ENCODE measurements at regions not wholly inside any gene's neighbourhood (a gene's known extent, or its start where the extent isn't known, plus 50 kb on each side); places are given as distances from the start of the nearest gene placed in this dataset.

- DNase-seq (ENCODE audit: low read depth in 2 of 2) = no peak
These were observed 278.4 kb upstream of the ZPLD1 start for GRCh38 chr3:102156426-102156825.

- no peak for DNase-seq (ENCODE audit: low read depth in 2 of 2)
These were observed 276.6 kb upstream of the ZPLD1 start for GRCh38 chr3:102158080-102158740.

DNA sequence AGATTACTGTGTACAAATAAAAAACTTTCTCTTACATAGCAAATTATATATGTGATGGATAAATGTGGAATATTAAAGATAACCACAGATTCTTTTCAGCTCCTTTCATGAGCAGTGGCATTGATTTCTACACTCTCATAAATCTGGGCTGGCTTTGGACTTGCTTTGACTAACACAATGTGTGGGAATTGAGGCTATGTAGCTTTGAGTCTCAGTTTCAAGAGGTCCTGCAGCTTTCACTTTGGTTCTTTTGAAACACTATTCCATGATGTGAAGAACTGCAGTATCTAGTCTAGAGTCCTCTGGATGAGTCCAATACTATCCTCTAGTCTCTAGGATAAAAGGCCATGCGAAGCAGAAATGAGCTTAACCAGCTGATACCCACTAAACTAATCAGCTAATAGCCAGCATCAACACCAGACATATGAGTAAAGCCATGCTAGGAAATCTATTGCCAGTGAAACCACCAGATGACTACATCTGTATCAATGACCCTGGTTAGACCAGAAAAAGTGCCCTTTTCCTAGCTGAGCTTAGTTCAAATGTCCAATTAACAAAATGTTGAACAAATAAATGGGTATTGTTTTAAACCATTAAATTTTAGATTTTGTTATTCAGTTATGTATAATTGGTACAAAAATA lies 274.9 kb upstream of the ZPLD1 start:
- DNase-seq (ENCODE audit: low read depth in 2 of 2) = no peak

- no peak for DNase-seq (ENCODE audit: low read depth in 2 of 2)
These were observed 273.3 kb upstream of the ZPLD1 start for GRCh38 chr3:102161384-102162006.

DNA sequence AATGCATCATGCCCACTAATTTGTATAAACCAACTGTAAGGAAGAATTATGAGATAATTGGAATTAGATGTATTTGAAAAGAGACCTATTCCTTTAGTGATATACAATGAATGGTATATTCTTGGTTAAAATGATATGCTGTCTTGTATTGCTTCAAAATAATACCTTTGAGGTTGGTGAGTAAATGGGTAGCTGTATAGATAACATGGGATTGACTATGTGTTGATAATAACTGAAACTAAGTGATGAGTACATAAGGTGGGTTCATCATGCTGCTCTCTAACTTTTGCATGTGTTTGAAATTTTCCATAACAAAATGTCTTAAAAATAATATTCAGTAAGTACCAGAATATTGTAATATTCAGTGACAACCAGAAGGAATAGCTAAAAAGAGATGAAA lies 272.6 kb upstream of the ZPLD1 start:
- no peak for DNase-seq (ENCODE audit: low read depth in 2 of 2)

- DNase-seq (ENCODE audit: low read depth in 2 of 2) = no peak
These were observed 271.6 kb upstream of the ZPLD1 start for GRCh38 chr3:102163039-102163817.

GRCh38 chr3:102163818-102164154 lies 271.0 kb upstream of the ZPLD1 start:
- no peak for DNase-seq (ENCODE audit: low read depth in 2 of 2)

- DNase-seq (ENCODE audit: low read depth in 2 of 2) = no peak
These were observed 269.4 kb upstream of the ZPLD1 start for GRCh38 chr3:102165367-102165766.

- no peak for DNase-seq (ENCODE audit: low read depth in 2 of 2)
These were observed 264.8 kb upstream of the ZPLD1 start for GRCh38 chr3:102169915-102170479.

GRCh38 chr3:102170545-102170944 lies 264.3 kb upstream of the ZPLD1 start:
- DNase-seq (ENCODE audit: low read depth in 2 of 2) = no peak

GRCh38 chr3:102174312-102174712 lies 260.5 kb upstream of the ZPLD1 start:
- no peak for DNase-seq (ENCODE audit: low read depth in 2 of 2)

- DNase-seq (ENCODE audit: low read depth in 2 of 2) = no peak
These were observed 259.9 kb upstream of the ZPLD1 start for GRCh38 chr3:102174832-102175374.

DNA sequence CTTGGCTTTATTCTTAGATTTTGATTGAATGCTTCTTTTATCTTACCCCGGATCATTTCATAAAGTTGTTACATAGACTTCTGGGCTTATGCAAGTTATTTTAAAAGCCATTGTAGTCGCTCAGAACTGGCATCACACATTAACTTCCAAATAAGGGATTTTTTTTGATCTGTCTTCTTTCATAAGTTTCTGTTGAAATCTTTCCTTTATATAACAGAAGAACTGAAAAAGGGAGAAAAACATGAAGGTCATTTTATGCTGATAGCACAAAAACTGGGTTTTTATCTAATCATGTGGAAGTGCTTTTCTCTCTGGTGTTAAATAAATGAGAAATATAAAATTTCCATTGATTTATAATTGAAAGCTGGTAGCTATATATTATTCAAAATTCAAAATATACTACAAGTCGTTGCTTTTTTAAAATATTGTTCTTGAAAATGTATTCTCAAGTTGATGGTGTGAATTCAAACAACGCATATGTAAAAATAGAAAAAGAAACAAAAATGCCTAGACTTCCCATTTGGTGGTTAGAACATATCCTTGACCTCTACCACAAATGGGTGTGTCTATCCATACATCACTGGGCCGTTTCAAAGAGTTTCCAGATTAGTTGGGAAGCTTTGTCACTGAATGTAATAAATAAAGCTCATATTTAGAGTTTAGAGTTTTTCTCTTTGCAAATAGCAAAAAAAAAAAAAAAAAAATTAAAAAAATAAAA lies 258.3 kb upstream of the ZPLD1 start:
- no peak for DNase-seq (ENCODE audit: low read depth in 2 of 2)

DNA sequence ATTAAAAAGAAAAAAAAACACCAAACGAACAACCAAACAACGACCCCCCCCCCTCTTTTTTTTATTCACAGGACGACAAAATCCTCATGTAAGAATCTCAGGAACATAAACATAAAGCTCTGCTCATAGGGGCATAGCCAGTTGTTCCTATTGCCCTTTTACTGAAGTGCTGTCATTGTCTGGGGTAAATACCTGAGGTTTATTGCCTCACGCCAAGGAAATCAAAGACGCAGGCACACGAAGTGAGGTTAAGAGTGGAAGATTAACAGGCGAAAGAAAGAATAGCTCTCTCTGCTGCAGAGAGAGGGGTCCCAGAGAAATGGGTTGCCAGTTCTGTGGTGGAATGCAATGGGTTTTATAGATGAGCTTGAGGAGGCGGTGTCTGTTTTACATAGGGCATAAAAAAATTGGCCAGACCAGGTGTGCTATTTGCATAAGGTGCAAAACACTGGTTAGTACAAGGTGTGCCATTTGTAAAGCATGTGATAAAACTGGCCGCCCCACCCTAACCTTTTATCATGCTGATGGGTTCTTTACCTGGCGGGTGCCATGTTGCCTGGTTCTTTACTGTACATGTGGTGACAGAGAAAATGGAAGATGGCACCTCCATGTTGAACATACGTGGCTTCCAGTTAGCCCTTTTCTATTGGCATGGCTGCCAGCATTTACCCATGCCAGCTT lies 257.6 kb upstream of the ZPLD1 start:
- no peak for DNase-seq (ENCODE audit: low read depth in 2 of 2)

GRCh38 chr3:102178817-102179216 lies 256.0 kb upstream of the ZPLD1 start:
- no peak for DNase-seq (ENCODE audit: low read depth in 2 of 2)

- no peak for DNase-seq (ENCODE audit: low read depth in 2 of 2)
These were observed 255.3 kb upstream of the ZPLD1 start for GRCh38 chr3:102179326-102180177.

DNA sequence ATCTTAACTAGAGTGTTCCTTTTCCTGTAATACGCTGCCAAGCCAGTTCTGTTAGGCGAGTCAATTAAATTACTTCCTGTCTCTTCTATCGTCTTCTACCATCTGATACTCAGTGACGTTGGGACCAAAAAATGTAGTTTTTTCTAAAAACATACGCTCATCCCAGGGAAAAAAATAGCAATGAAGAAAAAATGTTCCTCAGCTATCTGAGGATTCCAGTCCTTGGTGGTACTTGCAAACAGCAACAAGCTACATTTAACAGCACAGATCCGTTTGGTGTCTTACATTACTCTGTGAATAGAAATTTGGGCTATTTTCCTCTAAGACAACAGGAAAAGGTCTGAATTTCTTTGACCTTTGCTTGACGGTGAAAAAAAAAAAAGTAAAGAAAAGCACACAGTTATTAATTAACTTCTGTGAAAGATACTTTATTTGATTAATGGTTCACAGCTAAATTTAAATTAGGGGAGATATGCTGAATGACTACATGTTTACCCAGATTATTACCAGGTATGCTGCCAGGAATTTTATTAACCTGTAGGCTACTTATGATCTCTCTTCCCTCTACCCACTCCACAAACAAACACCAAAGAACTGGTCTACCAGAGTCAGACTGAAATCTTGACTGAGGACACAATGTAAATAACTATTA lies 254.4 kb upstream of the ZPLD1 start:
- no peak for DNase-seq (ENCODE audit: low read depth in 2 of 2)

DNA sequence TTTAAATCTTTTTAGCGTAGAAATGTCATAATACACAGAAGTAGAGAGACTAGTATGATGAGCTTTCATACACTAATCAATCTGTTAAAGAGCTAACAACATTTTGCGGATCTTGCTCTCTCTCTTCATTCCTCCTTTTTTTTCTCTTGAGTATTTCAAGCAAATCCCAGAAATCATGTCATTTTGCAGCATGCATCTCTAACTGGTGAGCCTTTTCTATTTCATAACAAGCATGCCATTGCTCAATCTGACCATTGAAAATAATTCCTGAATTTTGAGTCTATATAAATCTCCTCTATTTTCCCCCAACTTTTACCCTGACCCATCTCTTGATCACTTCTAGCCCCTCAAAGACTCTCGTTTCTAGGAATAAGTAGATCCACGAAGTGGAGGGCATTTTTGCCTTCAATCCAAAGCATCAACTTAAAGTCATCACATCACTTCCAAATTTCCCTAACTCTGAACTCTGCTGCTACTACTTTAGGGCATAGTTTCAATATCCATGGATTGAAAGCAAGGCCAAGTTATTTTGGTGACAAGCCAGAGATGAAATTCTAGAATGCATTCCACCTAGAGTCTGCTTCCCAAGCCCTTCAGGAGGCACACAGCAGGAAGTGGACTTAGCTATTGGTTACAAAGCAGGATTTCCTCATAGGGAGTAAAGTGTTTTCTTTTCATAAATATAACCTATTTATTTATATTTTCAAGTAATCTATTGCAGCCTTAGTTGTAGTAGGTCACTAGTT lies 253.5 kb upstream of the ZPLD1 start:
- no peak for DNase-seq (ENCODE audit: low read depth in 2 of 2)

DNA sequence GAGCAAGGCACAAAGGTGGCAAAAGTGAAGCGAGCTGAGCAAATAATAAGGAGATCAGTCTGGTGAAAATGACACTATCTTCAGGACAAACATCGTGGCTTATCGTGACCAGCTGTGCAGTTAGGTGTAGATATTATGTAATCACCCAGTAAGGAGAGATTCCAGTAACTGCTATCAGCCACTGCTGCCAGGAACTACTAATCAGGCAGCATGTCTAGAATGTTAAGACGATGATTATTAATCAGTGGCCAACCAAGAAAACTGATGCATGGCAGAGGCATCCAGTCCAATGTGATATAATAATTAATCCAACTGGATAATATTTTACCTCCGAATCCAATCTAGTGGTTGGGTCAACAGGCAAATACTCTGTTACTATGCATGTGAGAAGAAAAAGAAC lies 252.7 kb upstream of the ZPLD1 start:
- no peak for DNase-seq (ENCODE audit: low read depth in 2 of 2)

All from stimulated activated CD4-positive, alpha-beta T cell treated with anti-CD3 and anti-CD28 coated beads, Interleukin-4, amount 100 ng/mL, for 48 hours (primary cell).